C4-2B (cell line): ENCODE measurements at regions not wholly inside any gene's neighbourhood (a gene's known extent, or its start where the extent isn't known, plus 50 kb on each side); places are given as distances from the start of the nearest gene placed in this dataset.

Source experiments
- H3K27ac ChIP-seq: fragments of 450-650 bp; 2 replicates; pipeline ENCODE4 v1.5.1; 2017
- CTCF ChIP-seq: fragments of 450-650 bp; conservative IDR thresholded peaks from 2 replicates; pipeline ENCODE4 v1.5.1; 2017; ENCODE audit warnings: mild to moderate bottlenecking
- ZFX ChIP-seq: fragments of 450-650 bp; IDR thresholded peaks from 2 replicates; pipeline ENCODE4 v1.6.1; 2017

GRCh38 chr4:29131304-29131703 is 1588.9 kb upstream of the PCDH7 start:
- TF ChIP-seq CTCF: 0 out of 2 replicates have a peak, but pooled peaks have one; percentile 8
- TF ChIP-seq ZFX: no peak
- no peak overlapping the region for H3K27ac ChIP-seq

- no peak overlapping the region for H3K27ac ChIP-seq
- TF ChIP-seq CTCF (no peak), ZFX (no peak)
Observed at GRCh38 chr4:29142708-29143107, 1577.5 kb upstream of the PCDH7 start.

DNA sequence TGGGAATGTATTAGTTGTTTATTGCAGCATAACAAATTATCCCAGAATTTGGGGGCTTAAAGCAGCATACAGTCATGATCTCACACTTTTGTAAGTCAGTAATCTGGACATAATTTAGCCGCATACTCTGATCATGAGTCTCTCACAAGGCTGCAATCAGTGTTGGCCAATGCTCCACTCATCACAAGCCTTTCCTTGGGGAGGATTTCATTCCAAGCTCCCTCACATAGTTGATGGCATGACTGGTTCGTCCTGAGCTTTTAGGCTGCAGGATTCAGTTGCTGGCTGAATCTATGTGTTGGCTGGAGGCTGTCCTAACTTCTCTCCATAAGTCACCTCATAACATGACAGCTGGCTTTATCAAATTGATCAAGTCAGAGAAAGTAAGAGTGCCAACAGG is 1568.6 kb upstream of the PCDH7 start:
- no peak for TF ChIP-seq CTCF
- no peak for TF ChIP-seq ZFX
- no peak overlapping the region for H3K27ac ChIP-seq

- TF ChIP-seq CTCF (no peak), ZFX (no peak)
- no peak overlapping the region for H3K27ac ChIP-seq
Observed at GRCh38 chr4:29153642-29154041, 1566.5 kb upstream of the PCDH7 start.

- H3K27ac ChIP-seq: no peak overlapping the region
- TF ChIP-seq CTCF (no peak), ZFX (no peak)
Observed at GRCh38 chr4:29175291-29175690, 1544.9 kb upstream of the PCDH7 start.

- no peak for TF ChIP-seq ZFX
- no peak for TF ChIP-seq CTCF
- no peak overlapping the region for H3K27ac ChIP-seq
Observed at GRCh38 chr4:29199025-29199424, 1521.1 kb upstream of the PCDH7 start.

- no peak for TF ChIP-seq ZFX
- TF ChIP-seq CTCF: no peak
- no peak overlapping the region for H3K27ac ChIP-seq
Observed at GRCh38 chr4:29199485-29199884, 1520.7 kb upstream of the PCDH7 start.
